ENCODE measurements at regions not wholly inside any gene's neighbourhood (a gene's known extent, or its start where the extent isn't known, plus 50 kb on each side); places are given as distances from the start of the nearest gene placed in this dataset.
"Not testable (repeated sequence)": the region's sequence is repeated elsewhere in the genome, so short reads cannot be mapped to it uniquely, and the experiment has no call there.

DNA sequence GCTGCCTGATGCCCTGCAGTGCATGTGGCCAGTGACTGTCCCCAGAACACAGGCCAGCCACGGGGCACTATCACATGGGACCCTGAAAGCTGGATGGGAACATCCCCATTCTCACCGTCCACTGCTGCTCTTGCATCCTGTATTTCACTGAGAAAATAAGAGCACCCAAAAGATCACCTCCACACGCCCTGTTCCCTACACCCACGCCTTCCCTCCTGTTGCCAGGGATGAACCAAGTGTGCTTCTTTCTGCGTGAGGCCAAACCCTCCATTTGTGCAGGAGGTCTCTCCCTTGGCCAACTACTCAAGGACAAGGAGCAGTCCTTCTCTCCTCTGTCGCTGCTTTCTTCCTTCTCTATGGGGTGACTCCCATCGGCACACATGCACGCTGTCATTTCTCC, 118.3 kb downstream of the LRRC37A3 start:
- DNase-seq (ENCODE audit: extremely low read depth, low read depth); H3K4me3 ChIP-seq (replicated peaks; ENCODE audit: low read depth, low read length): not testable (repeated sequence)

DNA sequence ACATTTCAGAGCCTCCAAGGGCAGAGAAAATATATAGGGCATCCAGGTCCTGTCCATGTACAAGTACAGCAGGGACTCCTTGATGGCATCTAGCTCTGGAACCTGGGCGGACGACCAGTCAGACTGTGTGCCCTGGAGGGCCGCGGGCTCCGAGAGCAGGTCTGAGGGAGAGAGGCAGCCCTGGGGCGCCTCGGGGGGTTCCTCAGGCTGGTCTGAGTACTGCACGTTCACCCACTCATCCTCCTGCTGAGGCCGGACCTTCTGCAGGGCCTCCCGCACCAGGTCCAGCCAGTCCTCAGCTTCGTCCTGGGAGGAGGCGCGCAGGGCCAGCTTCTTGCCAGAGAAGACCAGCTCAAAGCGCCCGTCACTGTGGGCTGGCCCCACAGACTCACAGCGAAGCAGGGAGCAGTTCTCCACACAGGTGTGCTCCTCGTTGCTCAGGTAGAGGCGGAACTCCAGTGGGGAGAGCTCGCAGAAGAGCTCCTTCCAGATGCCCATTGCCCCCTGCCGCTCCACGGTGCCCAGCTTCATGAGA, 118.8 kb downstream of the LRRC37A3 start:
- not testable (repeated sequence) for H3K4me3 ChIP-seq (replicated peaks; ENCODE audit: low read depth, low read length); DNase-seq (ENCODE audit: extremely low read depth, low read depth)

DNA sequence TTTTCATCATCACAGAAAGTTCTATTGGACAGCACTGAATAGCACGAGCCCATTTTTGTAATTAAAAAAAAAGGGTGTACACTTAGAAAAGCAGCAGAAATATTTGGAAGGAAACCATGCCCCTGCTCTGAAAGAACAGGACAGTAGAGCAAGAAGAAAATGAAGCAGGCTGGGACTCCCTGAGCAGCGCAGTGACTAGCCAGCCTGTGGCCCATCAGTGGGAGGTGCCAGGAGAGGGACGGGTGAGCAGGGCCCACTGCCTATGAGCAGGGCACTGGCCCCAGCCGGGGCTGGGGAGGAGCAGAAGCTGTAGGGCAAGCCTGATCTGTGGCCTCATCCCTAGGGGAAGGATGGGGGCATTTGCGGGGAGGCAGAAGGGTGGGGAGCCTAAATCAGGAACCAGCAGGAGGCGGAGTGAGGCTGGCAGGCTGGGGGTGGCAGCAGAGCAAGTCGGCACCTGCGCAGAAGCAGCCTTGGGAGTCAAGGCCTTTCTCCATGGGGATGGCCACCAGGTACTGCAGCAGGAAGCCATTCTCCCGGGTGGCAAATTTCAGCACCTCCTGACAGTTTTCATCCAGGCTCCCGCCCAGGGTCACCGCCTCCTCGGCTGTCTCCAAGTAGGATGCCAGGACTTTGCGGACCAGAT, 119.6 kb downstream of the LRRC37A3 start:
- not testable (repeated sequence) for DNase-seq (ENCODE audit: extremely low read depth, low read depth); H3K4me3 ChIP-seq (replicated peaks; ENCODE audit: low read depth, low read length)

DNA sequence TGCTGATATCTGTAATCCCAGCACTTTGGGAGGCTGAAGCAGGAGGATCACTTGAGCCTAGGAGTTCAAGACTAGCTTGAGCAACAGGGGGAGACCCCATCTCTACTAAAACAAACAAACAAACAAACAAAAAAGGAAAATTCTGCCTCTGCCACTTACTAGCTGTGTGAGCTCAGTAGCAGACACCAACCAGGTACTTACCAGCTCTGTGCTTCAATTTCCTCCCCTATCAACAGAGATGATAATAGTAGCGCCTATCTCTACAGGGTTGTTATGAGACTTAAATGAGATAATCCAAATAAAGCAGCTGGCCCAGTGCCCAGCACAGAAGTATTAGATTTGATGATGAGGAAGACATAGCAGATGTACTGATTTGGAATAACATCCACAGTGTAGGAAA, 120.3 kb downstream of the LRRC37A3 start:
- DNase-seq (ENCODE audit: extremely low read depth, low read depth); H3K4me3 ChIP-seq (replicated peaks; ENCODE audit: low read depth, low read length): not testable (repeated sequence)

DNA sequence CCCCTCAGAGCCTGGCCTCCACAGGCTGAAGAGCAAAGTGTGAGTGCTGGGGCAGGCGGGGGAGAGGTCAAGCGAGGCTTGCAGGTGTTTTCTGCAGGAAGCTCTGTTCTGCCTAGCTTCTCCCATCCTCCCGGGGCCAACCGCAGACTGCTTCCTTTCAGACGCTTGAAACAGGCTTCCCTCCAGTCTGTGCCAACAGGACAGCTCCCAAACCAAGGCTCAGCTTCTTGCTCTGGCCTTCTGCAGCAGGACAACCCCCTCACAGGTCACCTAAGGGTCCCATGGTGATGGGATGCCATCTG, 120.8 kb downstream of the LRRC37A3 start:
- not testable (repeated sequence) for H3K4me3 ChIP-seq (replicated peaks; ENCODE audit: low read depth, low read length); DNase-seq (ENCODE audit: extremely low read depth, low read depth)

DNA sequence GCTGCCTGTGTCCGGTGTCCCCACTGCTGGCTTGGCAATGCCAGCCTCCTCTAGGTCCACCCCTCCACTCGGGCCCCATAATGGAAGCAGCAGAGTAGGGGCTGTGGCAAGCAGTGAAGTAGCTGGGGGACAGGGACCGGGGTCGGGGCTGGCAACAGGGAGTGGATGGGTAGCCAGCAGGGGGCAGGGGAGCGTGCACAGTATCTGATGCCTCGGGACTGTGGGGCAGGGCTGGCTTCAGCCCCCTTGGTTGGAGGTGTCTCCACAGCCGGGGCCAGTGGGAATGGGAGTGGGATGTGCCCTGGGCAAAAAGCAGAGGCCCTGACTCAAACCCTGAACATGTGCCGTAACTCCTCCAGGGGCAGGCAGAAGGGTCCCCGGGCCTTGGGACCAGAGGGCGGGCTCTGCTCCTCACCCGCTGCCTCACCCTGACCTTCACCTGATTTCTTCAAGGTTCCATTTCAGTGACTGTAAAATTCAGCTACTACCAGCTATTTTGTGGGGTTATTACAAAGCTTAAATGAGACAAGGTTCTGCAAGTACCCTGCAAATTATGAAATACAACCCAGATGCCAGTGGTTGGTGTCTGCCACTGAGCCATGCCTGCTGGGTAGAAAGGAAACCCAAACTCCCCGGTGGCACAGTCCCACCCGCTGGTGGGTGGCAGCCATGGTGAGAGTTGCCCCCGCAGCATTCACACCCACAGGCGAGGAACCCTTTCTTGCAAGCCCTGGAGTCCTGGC, 121.4 kb downstream of the LRRC37A3 start:
- not testable (repeated sequence) for H3K4me3 ChIP-seq (replicated peaks; ENCODE audit: low read depth, low read length); DNase-seq (ENCODE audit: extremely low read depth, low read depth)
- TF ChIP-seq, protein P1, sequence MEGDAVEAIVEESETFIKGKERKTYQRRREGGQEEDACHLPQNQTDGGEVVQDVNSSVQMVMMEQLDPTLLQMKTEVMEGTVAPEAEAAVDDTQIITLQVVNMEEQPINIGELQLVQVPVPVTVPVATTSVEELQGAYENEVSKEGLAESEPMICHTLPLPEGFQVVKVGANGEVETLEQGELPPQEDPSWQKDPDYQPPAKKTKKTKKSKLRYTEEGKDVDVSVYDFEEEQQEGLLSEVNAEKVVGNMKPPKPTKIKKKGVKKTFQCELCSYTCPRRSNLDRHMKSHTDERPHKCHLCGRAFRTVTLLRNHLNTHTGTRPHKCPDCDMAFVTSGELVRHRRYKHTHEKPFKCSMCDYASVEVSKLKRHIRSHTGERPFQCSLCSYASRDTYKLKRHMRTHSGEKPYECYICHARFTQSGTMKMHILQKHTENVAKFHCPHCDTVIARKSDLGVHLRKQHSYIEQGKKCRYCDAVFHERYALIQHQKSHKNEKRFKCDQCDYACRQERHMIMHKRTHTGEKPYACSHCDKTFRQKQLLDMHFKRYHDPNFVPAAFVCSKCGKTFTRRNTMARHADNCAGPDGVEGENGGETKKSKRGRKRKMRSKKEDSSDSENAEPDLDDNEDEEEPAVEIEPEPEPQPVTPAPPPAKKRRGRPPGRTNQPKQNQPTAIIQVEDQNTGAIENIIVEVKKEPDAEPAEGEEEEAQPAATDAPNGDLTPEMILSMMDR (IDR thresholded peaks at IDR 0.05; ENCODE audit: low read depth, low read length, missing control alignments): peak; percentile 16

DNA sequence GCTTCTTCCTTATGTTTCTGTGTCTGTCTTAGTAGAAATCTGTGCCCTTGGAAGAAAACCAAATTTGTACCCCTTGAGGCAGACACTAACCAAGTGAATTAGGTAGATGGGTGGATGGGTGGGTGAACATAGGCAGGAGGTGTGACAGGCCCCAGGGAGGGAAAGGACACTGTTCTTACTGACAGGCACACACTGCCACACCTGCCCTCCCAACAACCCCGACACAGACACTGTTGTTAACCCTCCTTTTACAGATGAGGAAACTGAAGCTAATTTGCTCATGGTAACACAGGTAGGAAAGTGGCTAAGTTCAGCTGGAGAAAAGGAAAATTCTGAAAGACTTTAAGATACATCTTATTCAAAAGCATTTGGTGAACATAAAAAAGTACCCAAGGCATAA, 123.9 kb downstream of the LRRC37A3 start:
- DNase-seq (ENCODE audit: extremely low read depth, low read depth): not testable (repeated sequence)

DNA sequence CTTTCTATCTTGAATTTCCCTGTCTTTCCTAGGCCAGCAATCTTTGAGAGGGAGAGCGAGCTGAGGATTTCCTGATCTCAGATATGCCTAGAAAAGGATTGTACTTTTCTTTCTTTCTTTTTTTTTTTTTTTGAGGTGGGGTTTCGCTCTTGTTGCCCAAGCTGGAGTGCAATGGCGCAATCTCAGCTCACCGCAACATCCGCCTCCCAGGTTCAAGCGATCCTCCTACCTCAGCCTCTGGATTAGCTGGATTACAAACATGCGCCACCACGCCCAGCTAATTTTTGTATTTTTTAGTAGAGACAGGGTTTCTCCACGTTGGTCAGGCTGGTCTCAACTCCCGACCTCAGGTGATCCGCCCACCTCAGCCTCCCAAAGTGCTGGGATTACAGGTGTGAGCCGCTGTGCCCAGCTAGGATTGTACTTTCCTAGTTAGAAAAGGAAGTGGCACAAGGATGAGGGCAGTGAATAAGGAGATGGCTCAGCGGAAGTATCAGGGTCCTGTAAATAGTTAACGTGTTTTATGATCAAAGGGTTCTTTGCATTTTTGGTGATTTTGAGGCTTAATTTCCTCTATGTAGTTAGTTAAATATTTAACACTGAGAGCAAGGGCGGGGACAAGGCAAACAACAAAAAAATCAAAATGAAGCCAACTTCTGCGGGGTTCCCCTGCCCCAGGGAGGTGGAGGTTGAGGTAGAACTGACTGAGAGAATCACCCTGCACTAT, 124.6 kb downstream of the LRRC37A3 start:
- DNase-seq (ENCODE audit: extremely low read depth, low read depth): not testable (repeated sequence)

More for the DNA sequence above, 123.9 kb downstream of the LRRC37A3 start:
- not testable (repeated sequence) for H3K4me3 ChIP-seq (replicated peaks; ENCODE audit: low read depth, low read length)

DNA sequence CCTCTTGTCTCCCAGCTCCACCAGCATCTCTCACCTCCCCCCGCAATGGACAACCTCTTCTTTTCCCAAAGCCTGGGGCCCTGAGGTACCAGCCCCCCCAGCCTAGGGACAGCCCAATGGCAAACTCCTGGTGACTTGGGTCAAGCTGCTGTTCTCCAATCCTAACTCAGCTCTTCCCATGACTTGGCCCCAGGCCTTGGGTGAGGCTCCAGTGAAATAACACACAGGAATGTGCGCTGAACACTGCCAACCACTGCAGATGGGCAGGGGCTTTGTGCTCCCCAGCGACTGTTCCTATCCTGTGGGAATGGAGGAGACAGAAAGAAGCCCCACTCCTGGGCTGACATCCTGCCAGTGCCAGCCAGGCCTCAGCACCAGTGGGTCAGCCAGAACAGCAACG, 125.2 kb downstream of the LRRC37A3 start:
- not testable (repeated sequence) for DNase-seq (ENCODE audit: extremely low read depth, low read depth); H3K4me3 ChIP-seq (replicated peaks; ENCODE audit: low read depth, low read length)

More for the DNA sequence above, 124.6 kb downstream of the LRRC37A3 start:
- H3K4me3 ChIP-seq (replicated peaks; ENCODE audit: low read depth, low read length): not testable (repeated sequence)

DNA sequence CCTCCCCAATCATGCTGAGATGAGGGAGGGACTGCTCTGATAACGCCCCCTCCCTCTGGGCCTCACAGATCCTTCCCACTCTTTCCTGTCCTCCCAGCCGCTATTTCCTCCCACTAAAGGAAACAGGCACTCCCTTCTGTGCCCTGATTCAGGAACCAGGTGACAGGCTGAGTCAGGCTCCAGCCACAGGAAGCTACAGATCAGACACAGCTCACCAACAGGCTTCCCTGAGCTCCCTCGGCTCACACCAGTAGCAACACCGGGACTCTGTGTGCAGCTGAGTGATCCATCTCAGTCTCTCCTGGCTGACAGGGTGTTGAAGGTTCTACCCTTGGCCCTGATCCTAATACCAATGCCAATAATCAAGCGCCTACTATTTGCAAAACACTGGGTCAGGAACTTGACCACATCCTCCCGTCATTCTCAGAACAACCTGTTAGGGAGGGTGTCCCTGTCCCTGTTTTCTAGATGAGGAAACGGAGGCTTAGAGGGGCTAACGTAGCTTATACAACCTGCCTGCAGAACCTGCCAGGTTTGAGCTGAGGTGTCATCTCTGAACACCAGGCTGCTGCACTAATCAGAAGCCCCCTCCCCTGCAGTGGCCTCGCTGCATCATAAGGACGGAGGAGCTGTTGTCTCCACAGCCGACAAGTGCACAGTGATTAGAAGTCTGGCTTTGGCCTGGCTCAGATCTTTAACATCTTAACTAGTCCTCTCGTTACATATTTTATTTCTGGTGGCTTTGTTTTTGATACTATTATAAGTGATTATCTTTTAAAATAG, 126.3 kb downstream of the LRRC37A3 start:
- not testable (repeated sequence) for H3K4me3 ChIP-seq (replicated peaks; ENCODE audit: low read depth, low read length)
- peak; percentile 27 for DNase-seq (ENCODE audit: extremely low read depth, low read depth)

DNA sequence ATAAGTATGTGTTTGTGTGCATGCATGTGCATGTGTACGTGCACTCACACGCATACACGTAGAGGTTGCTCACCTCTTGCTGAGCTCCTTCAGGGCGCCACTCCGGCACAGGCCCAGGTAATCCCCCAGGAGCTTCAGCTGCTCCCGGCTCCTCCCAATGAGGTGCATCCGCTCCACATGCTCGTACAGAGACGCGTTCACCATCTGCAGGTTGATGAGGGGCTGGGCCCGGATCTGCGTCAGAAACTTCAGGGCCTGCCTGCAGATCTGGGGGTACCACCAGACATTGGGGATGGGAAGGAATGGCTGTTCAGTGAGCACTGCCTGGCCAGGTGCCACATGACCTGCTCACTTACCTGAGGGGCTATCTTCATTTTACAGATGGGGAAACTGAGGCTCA, 127.0 kb downstream of the LRRC37A3 start:
- H3K4me3 ChIP-seq (replicated peaks; ENCODE audit: low read depth, low read length); DNase-seq (ENCODE audit: extremely low read depth, low read depth): not testable (repeated sequence)

DNA sequence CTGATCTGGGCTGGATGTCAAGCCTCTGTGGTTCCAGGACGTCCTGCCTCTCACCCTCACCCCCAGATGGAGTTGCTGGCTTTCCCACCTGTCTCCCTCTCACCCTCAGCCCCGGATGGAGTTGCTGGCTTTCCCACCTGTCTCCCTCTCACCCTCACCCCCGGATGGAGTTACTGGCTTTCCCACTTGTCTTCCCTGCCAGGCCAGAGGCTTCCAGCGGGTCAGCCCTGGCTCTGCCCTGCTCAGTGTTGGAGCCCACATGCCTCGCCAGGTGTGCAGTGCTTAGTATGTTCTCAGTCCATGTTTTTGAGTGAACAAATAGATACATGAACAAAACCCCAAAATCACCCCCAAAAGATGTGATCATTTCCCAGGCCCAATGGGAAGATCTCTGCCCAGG, 127.6 kb downstream of the LRRC37A3 start:
- DNase-seq (ENCODE audit: extremely low read depth, low read depth); H3K4me3 ChIP-seq (replicated peaks; ENCODE audit: low read depth, low read length): not testable (repeated sequence)

DNA sequence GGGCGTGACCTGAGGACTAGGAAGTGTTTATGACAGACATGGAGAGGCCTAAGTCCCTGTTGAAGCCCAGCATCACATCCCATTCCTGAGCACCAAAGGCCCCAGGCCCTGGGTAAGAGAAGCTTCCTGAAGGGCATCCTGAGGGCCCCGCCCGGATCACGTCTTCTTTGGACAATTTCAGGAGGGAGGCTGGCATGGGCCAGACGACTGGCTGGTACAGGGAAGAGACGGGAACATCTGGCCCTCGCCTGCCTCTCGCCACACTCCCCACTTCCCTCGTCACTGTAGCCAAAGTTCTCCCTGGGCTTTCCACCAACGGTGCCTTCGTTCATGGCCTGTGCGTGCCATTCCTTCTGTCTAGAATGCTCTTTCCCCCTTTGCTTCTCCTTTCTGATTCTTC, 128.1 kb downstream of the LRRC37A3 start:
- not testable (repeated sequence) for DNase-seq (ENCODE audit: extremely low read depth, low read depth); H3K4me3 ChIP-seq (replicated peaks; ENCODE audit: low read depth, low read length)

DNA sequence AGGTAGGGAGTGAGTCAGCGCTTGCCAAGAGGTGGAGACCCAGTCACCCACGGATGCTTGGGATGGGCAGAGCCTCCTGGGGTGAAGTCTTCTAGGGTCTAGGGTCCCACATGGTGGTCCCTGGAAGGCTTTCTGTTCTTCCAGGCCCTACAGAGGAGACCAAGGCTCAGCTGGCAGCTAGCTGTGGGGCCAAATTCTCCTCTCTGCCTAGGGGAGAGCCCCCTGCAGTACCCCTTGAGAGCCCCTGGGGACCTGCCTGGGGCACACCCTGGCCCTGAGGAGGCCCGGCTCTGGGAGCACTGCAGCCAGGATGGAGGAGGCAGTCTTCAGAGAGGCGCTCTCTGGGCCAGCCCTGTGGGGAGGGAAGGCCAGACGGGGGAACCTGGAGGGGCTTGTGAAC, 128.6 kb upstream of the SMURF2 start:
- DNase-seq (ENCODE audit: extremely low read depth, low read depth): not testable (repeated sequence)

DNA sequence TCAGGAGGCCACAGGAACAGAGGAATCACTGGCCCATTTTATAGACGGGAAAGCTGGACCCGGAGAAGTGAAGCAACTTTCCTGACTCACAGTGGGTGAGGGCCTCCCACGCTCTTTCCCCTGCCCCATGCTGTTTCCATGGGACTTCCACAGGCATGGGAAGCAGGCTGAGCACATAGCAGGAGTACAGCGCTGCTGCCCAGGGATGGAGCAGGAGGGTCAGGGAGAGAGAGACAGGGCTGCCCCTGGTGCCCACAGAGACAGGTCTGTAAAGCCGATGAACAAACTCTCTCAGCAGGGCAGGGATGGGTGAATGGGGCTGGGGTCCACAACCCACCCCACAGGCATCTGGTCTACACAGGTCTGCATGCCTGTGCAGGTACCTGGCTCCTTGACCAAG, 128.1 kb upstream of the SMURF2 start:
- not testable (repeated sequence) for DNase-seq (ENCODE audit: extremely low read depth, low read depth); H3K4me3 ChIP-seq (replicated peaks; ENCODE audit: low read depth, low read length)

More for the DNA sequence above, 128.6 kb upstream of the SMURF2 start:
- not testable (repeated sequence) for H3K4me3 ChIP-seq (replicated peaks; ENCODE audit: low read depth, low read length)

DNA sequence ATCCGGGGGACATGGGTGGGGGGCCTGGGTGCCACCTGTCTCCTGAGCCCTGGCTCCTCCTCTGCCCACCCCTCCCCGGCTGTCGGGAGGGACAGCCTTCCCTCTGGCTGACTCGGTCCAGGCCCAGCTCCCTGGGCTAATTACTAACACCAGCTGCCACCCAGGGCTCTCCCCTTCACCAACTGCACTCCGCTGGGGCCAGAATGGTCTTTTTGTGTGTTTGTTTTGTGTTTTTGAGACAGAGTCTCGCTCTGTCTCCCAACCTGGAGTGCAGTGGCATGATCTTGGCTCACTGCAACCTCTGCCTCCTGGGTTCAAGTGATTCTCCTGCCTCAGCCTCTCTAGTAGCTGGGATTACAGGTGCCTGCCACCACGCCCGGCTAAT, 126.9 kb upstream of the SMURF2 start:
- DNase-seq (ENCODE audit: extremely low read depth, low read depth): not testable (repeated sequence)

More for the DNA sequence above, 126.9 kb upstream of the SMURF2 start:
- not testable (repeated sequence) for H3K4me3 ChIP-seq (replicated peaks; ENCODE audit: low read depth, low read length)

Data from HFF-Myc (cell line).